ENCODE measurements at regions not wholly inside any gene's neighbourhood (a gene's known extent, or its start where the extent isn't known, plus 50 kb on each side); places are given as distances from the start of the nearest gene placed in this dataset.

DNA sequence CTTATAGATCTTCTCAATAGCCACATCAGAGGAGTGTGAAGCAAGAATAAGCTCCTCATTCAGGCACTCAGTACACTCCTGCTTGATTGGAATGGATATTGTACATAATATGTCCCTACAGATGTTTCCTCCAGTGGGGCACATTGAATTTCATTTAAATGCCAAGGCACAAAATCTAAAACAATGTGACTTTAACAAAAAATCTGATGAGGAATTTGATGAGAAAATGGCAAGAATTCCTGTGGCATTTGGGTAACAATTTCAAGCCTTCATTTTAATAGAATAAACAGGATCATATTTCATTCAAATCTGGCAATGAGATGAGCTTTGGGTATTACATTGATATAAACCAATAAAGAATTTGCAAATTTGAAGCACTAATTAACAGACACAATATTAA, 307.7 kb upstream of the PKN2 start:
- TF ChIP-seq, protein P1, sequence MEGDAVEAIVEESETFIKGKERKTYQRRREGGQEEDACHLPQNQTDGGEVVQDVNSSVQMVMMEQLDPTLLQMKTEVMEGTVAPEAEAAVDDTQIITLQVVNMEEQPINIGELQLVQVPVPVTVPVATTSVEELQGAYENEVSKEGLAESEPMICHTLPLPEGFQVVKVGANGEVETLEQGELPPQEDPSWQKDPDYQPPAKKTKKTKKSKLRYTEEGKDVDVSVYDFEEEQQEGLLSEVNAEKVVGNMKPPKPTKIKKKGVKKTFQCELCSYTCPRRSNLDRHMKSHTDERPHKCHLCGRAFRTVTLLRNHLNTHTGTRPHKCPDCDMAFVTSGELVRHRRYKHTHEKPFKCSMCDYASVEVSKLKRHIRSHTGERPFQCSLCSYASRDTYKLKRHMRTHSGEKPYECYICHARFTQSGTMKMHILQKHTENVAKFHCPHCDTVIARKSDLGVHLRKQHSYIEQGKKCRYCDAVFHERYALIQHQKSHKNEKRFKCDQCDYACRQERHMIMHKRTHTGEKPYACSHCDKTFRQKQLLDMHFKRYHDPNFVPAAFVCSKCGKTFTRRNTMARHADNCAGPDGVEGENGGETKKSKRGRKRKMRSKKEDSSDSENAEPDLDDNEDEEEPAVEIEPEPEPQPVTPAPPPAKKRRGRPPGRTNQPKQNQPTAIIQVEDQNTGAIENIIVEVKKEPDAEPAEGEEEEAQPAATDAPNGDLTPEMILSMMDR (IDR thresholded peaks at IDR 0.05), result no peak
- no peak for TF ChIP-seq POLR2A (IDR thresholded peaks at IDR 0.05)
